HEK293T (cell line): ENCODE measurements at regions not wholly inside any gene's neighbourhood (a gene's known extent, or its start where the extent isn't known, plus 50 kb on each side); places are given as distances from the start of the nearest gene placed in this dataset.

ENCODE experiments used
- CTCF ChIA-PET: fragments of 350-600 bp; formaldehyde crosslinking; extraction: SDS; loops from one replicate; lab custom pipeline; 2021; ENCODE audit warnings: antibody characterized with exemption, inconsistent platforms; lab: Yijun Ruan, JAX
- POLR2A ChIA-PET: fragments of 350-600 bp; formaldehyde crosslinking; extraction: SDS; loops from one replicate; lab custom pipeline; 2020; ENCODE audit warnings: antibody characterized with exemption, inconsistent platforms; lab: Yijun Ruan, JAX
- DNase-seq: peaks from one replicate; pipeline ENCODE4 v3.0.0; 2012; ENCODE audit warnings: mixed read lengths; ENCODE audit errors: extremely low spot score
- ARNT ChIP-seq: fragments of 450-650 bp; IDR thresholded peaks from 2 replicates; pipeline ENCODE4 v1.6.1; 2017; ENCODE audit warnings: mild to moderate bottlenecking
- BHLHE40 ChIP-seq: fragments of 450-650 bp; IDR thresholded peaks from 2 replicates; pipeline ENCODE4 v1.6.1; 2016; ENCODE audit warnings: mild to moderate bottlenecking, moderate library complexity, borderline replicate concordance
- CTBP1 ChIP-seq: fragments of 450-650 bp; IDR thresholded peaks from 2 replicates; pipeline ENCODE4 v1.6.1; 2016; ENCODE audit warnings: borderline replicate concordance
- ELF4 ChIP-seq: fragments of 450-650 bp; IDR thresholded peaks from 2 replicates; pipeline ENCODE4 v1.6.1; 2017; ENCODE audit warnings: antibody characterized with exemption
- FOXA1 ChIP-seq: fragments of 450-650 bp; IDR thresholded peaks from 2 replicates; pipeline ENCODE4 v1.6.1; 2016; ENCODE audit warnings: mild to moderate bottlenecking
- FOXK2 ChIP-seq: fragments of 450-650 bp; IDR thresholded peaks from 2 replicates; pipeline ENCODE4 v1.6.1; 2016; ENCODE audit warnings: mild to moderate bottlenecking
- FOXM1 ChIP-seq: fragments of 450-650 bp; IDR thresholded peaks from 2 replicates; pipeline ENCODE4 v1.6.1; 2017; ENCODE audit warnings: mild to moderate bottlenecking, borderline replicate concordance
- HDGF ChIP-seq: fragments of 450-650 bp; IDR thresholded peaks from 2 replicates; pipeline ENCODE4 v1.6.1; 2017; ENCODE audit warnings: antibody characterized with exemption, borderline replicate concordance
- L3MBTL2 ChIP-seq: fragments of 450-650 bp; conservative IDR thresholded peaks from 2 replicates; pipeline ENCODE4 v1.6.1; 2016; ENCODE audit warnings: mild to moderate bottlenecking
- LEF1 ChIP-seq: fragments of 450-650 bp; IDR thresholded peaks from 2 replicates; pipeline ENCODE4 v1.6.1; 2017; ENCODE audit warnings: mild to moderate bottlenecking, borderline replicate concordance
- NFRKB ChIP-seq: fragments of 450-650 bp; IDR thresholded peaks from 2 replicates; pipeline ENCODE4 v1.6.1; 2016; ENCODE audit warnings: mild to moderate bottlenecking, moderate library complexity
- PKNOX1 ChIP-seq: fragments of 450-650 bp; IDR thresholded peaks from 2 replicates; pipeline ENCODE4 v1.6.1; 2016
- SP1 ChIP-seq: fragments of 450-650 bp; IDR thresholded peaks from 2 replicates; pipeline ENCODE4 v1.6.1; 2017
- SUZ12 ChIP-seq: fragments of 450-650 bp; IDR thresholded peaks from 2 replicates; pipeline ENCODE4 v1.6.1; 2016; ENCODE audit warnings: mild to moderate bottlenecking
- TARDBP ChIP-seq: fragments of 450-650 bp; IDR thresholded peaks from 2 replicates; pipeline ENCODE4 v1.6.1; 2016
- ZNF384 ChIP-seq: fragments of 450-650 bp; IDR thresholded peaks from 2 replicates; pipeline ENCODE4 v1.6.1; 2016

- ChIA-PET POLR2A (no interaction called here), CTCF (no interaction called here)
- TF ChIP-seq LEF1: no peak
- no peak for DNase-seq
These were observed 65.8 kb upstream of the PNPT1 start for GRCh38 chr2:55759271-55759921.

GRCh38 chr2:55751966-55752365 lies 58.3 kb upstream of the PNPT1 start:
- CTCF ChIA-PET: no interaction called here
- DNase-seq: no peak
- no peak for TF ChIP-seq L3MBTL2
- TF ChIP-seq BHLHE40: no peak
- TF ChIP-seq NFRKB: no peak
- POLR2A ChIA-PET: no interaction called here

- POLR2A ChIA-PET: no interaction called here
- TF ChIP-seq ELF4 (no peak), SUZ12 (no peak), ZNF384 (no peak), BHLHE40 (no peak), FOXK2 (no peak), ARNT (no peak), L3MBTL2 (no peak), PKNOX1 (no peak), FOXA1 (no peak), LEF1 (no peak), FOXM1 (no peak), CTBP1 (no peak), HDGF (no peak), NFRKB (no peak), TARDBP (no peak), SP1 (no peak)
- no peak for DNase-seq
- CTCF ChIA-PET: no interaction called here
These were observed 49.9 kb upstream of the PNPT1 start for GRCh38 chr2:55743583-55743982.
